ENCODE measurements at regions not wholly inside any gene's neighbourhood (a gene's known extent, or its start where the extent isn't known, plus 50 kb on each side); places are given as distances from the start of the nearest gene placed in this dataset.

DNA sequence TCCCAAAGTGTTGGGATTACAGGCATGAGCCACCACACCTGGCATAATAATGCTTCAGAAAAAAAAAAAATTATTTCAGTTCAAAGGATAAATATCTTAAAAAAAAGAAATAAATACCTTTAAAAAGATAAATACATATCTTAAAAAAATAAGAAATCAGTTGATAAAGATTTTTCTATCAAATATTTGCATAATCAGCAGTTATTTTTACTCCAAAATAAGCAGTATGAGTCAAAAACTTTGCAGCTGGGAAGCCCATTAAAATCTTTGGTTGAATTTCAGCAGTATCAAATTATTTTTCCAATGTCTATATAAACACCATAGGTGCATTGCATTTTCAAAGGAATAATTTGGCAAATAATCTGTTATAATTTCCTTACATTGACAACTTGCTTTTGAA lies 202.5 kb downstream of the KBTBD8 start:
- H3K4me1 Mint-ChIP-seq, result peaks cover 7% of the 10 kb centered on the region
- no peak overlapping the region for H3K4me3 Mint-ChIP-seq
- H3K27ac ChIP-seq (ENCODE audit: low read depth, low read length), result no peak overlapping the region
- H3K27ac Mint-ChIP-seq, result no peak overlapping the region
- TF ChIP-seq, protein P1, sequence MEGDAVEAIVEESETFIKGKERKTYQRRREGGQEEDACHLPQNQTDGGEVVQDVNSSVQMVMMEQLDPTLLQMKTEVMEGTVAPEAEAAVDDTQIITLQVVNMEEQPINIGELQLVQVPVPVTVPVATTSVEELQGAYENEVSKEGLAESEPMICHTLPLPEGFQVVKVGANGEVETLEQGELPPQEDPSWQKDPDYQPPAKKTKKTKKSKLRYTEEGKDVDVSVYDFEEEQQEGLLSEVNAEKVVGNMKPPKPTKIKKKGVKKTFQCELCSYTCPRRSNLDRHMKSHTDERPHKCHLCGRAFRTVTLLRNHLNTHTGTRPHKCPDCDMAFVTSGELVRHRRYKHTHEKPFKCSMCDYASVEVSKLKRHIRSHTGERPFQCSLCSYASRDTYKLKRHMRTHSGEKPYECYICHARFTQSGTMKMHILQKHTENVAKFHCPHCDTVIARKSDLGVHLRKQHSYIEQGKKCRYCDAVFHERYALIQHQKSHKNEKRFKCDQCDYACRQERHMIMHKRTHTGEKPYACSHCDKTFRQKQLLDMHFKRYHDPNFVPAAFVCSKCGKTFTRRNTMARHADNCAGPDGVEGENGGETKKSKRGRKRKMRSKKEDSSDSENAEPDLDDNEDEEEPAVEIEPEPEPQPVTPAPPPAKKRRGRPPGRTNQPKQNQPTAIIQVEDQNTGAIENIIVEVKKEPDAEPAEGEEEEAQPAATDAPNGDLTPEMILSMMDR (conservative IDR thresholded peaks at IDR 0.05), result no peak
- H3K9ac ChIP-seq (ENCODE audit: extremely low read depth, low read length, poor library complexity, severe bottlenecking), result no peak overlapping the region
- H3K9me3 Mint-ChIP-seq, result no peaks in the 10 kb centered on the region
- DNase-seq, result no peak
- H3K27me3 Mint-ChIP-seq (ENCODE audit: insufficient read depth), result no peaks in the 10 kb centered on the region
- no peaks in the 10 kb centered on the region for H3K36me3 Mint-ChIP-seq (ENCODE audit: low read depth)
- no peaks in the 10 kb centered on the region for H3K4me1 ChIP-seq (ENCODE audit: control insufficient read depth, insufficient read depth, low read length)
- no peak overlapping the region for H3K4me3 ChIP-seq (ENCODE audit: low read length)
- no peaks in the 10 kb centered on the region for H3K9me3 ChIP-seq (ENCODE audit: control insufficient read depth, low read length)
- no peaks in the 10 kb centered on the region for H3K36me3 ChIP-seq (ENCODE audit: control insufficient read depth, insufficient read depth, low read length)
- H3K27me3 ChIP-seq (ENCODE audit: control insufficient read depth, insufficient read depth, low read length, poor library complexity, severe bottlenecking), result no peaks in the 10 kb centered on the region

DNA sequence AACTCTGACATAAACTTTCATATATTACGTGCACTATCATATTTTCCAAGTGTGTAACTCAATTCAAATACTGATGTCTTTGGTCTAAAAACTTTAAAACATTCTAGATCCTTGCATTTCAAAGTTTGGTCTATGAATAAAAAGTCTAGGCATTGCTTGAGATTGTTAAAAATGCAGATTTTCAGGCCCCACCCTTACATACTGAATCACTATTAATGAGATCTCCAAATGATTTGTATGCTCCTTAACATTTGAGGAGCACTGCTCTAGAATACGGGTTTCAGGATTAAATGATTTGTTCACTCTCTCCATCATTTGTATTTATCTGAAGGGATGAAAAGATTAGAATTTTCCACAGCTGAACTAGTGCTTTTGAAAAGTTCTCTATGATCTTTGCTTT lies 202.9 kb downstream of the KBTBD8 start:
- no peaks in the 10 kb centered on the region for H3K9me3 ChIP-seq (ENCODE audit: control insufficient read depth, low read length)
- Mint-ChIP-seq H3K27me3 (ENCODE audit: insufficient read depth) (no peaks in the 10 kb centered on the region), H3K4me1 (peaks cover 8% of the 10 kb centered on the region), H3K4me3 (no peak overlapping the region), H3K9me3 (no peaks in the 10 kb centered on the region), H3K36me3 (ENCODE audit: low read depth) (no peaks in the 10 kb centered on the region), H3K27ac (no peak overlapping the region)
- no peaks in the 10 kb centered on the region for H3K36me3 ChIP-seq (ENCODE audit: control insufficient read depth, insufficient read depth, low read length)
- H3K27me3 ChIP-seq (ENCODE audit: control insufficient read depth, insufficient read depth, low read length, poor library complexity, severe bottlenecking), result no peaks in the 10 kb centered on the region
- H3K4me3 ChIP-seq (ENCODE audit: low read length), result no peak overlapping the region
- H3K27ac ChIP-seq (ENCODE audit: low read depth, low read length), result no peak overlapping the region
- no peak for DNase-seq
- H3K9ac ChIP-seq (ENCODE audit: extremely low read depth, low read length, poor library complexity, severe bottlenecking), result no peak overlapping the region
- 93% methylated on average over 2 of the region's 2 CpGs; no CpG with 5 or more reads in 1 of the 2 experiments for WGBS, 2 experiments (ENCODE audit: insufficient coverage in 1 of 2, insufficient read length in 1 of 2)
- TF ChIP-seq, protein P1 (conservative IDR thresholded peaks at IDR 0.05), result no peak
- H3K4me1 ChIP-seq (ENCODE audit: control insufficient read depth, insufficient read depth, low read length), result no peaks in the 10 kb centered on the region

DNA sequence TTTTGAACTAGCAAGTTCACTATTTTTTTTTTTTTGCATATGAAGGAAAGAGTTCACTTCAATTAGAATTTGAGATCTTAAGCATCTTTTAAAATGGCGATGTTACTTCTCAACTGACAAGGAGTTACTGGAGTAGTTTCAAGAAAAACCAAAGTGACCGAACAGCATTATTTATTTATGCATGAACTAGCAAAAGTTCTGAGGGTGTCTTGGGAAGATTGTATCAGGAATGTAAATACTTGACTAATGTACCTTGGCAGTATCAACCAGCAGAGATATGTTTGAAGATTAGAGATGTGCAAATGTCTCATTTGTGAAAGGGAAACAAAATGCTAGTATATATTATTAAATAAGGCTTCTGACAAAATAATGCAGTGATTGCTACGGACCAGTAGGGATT lies 203.9 kb downstream of the KBTBD8 start:
- no peak overlapping the region for H3K27ac ChIP-seq (ENCODE audit: low read depth, low read length)
- Mint-ChIP-seq H3K4me3 (no peak overlapping the region), H3K27me3 (ENCODE audit: insufficient read depth) (no peaks in the 10 kb centered on the region), H3K36me3 (ENCODE audit: low read depth) (no peaks in the 10 kb centered on the region), H3K9me3 (no peaks in the 10 kb centered on the region), H3K4me1 (peaks cover 8% of the 10 kb centered on the region), H3K27ac (no peak overlapping the region)
- no peak for DNase-seq
- no peaks in the 10 kb centered on the region for H3K9me3 ChIP-seq (ENCODE audit: control insufficient read depth, low read length)
- no peak overlapping the region for H3K4me3 ChIP-seq (ENCODE audit: low read length)
- TF ChIP-seq, protein P1 (conservative IDR thresholded peaks at IDR 0.05), result no peak
- H3K9ac ChIP-seq (ENCODE audit: extremely low read depth, low read length, poor library complexity, severe bottlenecking), result no peak overlapping the region
- H3K4me1 ChIP-seq (ENCODE audit: control insufficient read depth, insufficient read depth, low read length), result no peaks in the 10 kb centered on the region
- no peaks in the 10 kb centered on the region for H3K27me3 ChIP-seq (ENCODE audit: control insufficient read depth, insufficient read depth, low read length, poor library complexity, severe bottlenecking)
- H3K36me3 ChIP-seq (ENCODE audit: control insufficient read depth, insufficient read depth, low read length), result no peaks in the 10 kb centered on the region
- 96 to 100% methylated on average over 1 to 3 of the region's 3 CpGs for WGBS, 2 experiments (ENCODE audit: insufficient coverage in 1 of 2, insufficient read length in 1 of 2)
